H1 (cell line): ENCODE measurements at regions not wholly inside any gene's neighbourhood (a gene's known extent, or its start where the extent isn't known, plus 50 kb on each side); places are given as distances from the start of the nearest gene placed in this dataset.

Source experiments
- CTCF ChIA-PET: fragments of 300-600 bp; sonication (Branson Sonifier 250); formaldehyde crosslinking; loops from one replicate; lab custom pipeline; 2021; ENCODE audit not compliant: partially characterized antibody; lab: Charles Lee
- POLR2A ChIA-PET: fragments of 300-600 bp; sonication (Branson Sonifier 250); formaldehyde crosslinking; loops from one replicate; lab custom pipeline; 2021; ENCODE audit warnings: inconsistent platforms; ENCODE audit not compliant: partially characterized antibody; lab: Charles Lee
- DNase-seq, 2 experiments: peaks; one replicate each; pipeline versions ENCODE4 v3.0.0 to v3.0.0-alpha.2; 2010 to 2022; ENCODE audit warnings: low spot score in 2 of 2, low read depth in 1 of 2, mixed read lengths in 1 of 2
- FAIRE-seq: peaks from 2 replicates; lab custom pipeline; 2011; peaks lifted over from hg19 to GRCh38; lab: Jason Lieb, UNC
- H2AFZ ChIP-seq: 2 replicates; pipeline ENCODE4 v1.8.1; 2012; ENCODE audit warnings: low read length, inconsistent platforms
- H2AK5ac ChIP-seq: 2 replicates; pipeline ENCODE4 v1.6.1; 2013; ENCODE audit warnings: low read depth, low read length
- H2BK120ac ChIP-seq: replicated peaks from 2 replicates; pipeline ENCODE3; 2013; ENCODE audit warnings: low read depth, low read length, inconsistent platforms
- H2BK12ac ChIP-seq: 2 replicates; pipeline ENCODE4 v1.6.1; 2013; ENCODE audit warnings: low read depth, low read length
- H2BK15ac ChIP-seq: 2 replicates; pipeline ENCODE4 v1.6.1; 2013; ENCODE audit warnings: low read length
- H2BK20ac ChIP-seq: 2 replicates; pipeline ENCODE4 v1.6.1; 2013; ENCODE audit warnings: low read length
- H2BK5ac ChIP-seq: 2 replicates; pipeline ENCODE4 v1.6.1; 2013; ENCODE audit warnings: low read depth, low read length
- H3K14ac ChIP-seq: 2 replicates; pipeline ENCODE4 v1.6.1; 2013; ENCODE audit warnings: inconsistent platforms; ENCODE audit not compliant: insufficient read length
- H3K18ac ChIP-seq: 2 replicates; pipeline ENCODE4 v1.6.1; 2013; ENCODE audit warnings: low read length; ENCODE audit errors: extremely low read depth
- H3K23ac ChIP-seq: 2 replicates; pipeline ENCODE4 v1.6.1; 2013; ENCODE audit warnings: inconsistent platforms; ENCODE audit not compliant: insufficient read length
- H3K23me2 ChIP-seq: 2 replicates; pipeline ENCODE4 v1.6.1; 2013; ENCODE audit warnings: low read depth, low read length
- H3K27ac ChIP-seq: 2 replicates; pipeline ENCODE4 v1.6.1; 2011; ENCODE audit warnings: low read depth, low read length, inconsistent platforms
- H3K27me3 ChIP-seq, 4 experiments: replicated peaks in 1 of 4; 1 replicate in 1 of 4; 2 replicates in 3 of 4; pipeline versions ENCODE4 v1.6.1 to v1.8.1; 2011 to 2013; ENCODE audit warnings: low read length in 3 of 4, mild to moderate bottlenecking in 3 of 4, inconsistent platforms in 2 of 4, mixed read lengths in 2 of 4, moderate library complexity in 1 of 4; ENCODE audit not compliant: control insufficient read depth in 3 of 4, insufficient read depth in 3 of 4; ENCODE audit errors: extremely low read depth in 1 of 4
- H3K36me3 ChIP-seq, 4 experiments: 2 replicates each; pipeline versions ENCODE4 v1.6.1 to v1.8.1; 2011 to 2013; ENCODE audit warnings: mild to moderate bottlenecking in 4 of 4, low read length in 3 of 4, moderate library complexity in 2 of 4, control low read depth in 1 of 4, inconsistent platforms in 1 of 4; ENCODE audit not compliant: insufficient read depth in 4 of 4, control insufficient read depth in 2 of 4
- H3K4ac ChIP-seq: replicated peaks from 2 replicates; pipeline ENCODE3; 2013; ENCODE audit warnings: low read length, low read depth, mixed read lengths, inconsistent platforms; ENCODE audit not compliant: insufficient read length
- H3K4me1 ChIP-seq, 4 experiments: replicated peaks in 1 of 4; 1 replicate in 1 of 4; 2 replicates in 3 of 4; pipeline versions ENCODE4 v1.6.1 to v1.8.1; 2011 to 2013; ENCODE audit warnings: low read length in 3 of 4, inconsistent platforms in 2 of 4, mixed read lengths in 1 of 4; ENCODE audit not compliant: insufficient read depth in 4 of 4, control insufficient read depth in 3 of 4
- H3K4me2 ChIP-seq, 2 experiments: 2 replicates each; pipeline versions ENCODE4 v1.6.1 to v1.8.1; 2011 to 2013; ENCODE audit warnings: low read depth in 2 of 2, low read length in 2 of 2, control low read depth in 1 of 2, inconsistent platforms in 1 of 2, mild to moderate bottlenecking in 1 of 2; ENCODE audit not compliant: insufficient read depth in 1 of 2
- H3K4me3 ChIP-seq, 4 experiments: fragments of 200-600, 300-600 bp in 1 of 4; sonication (generic), shearing (Covaris generic), sonication (Bioruptor Twin) in 1 of 4; 2 replicates each; pipeline versions ENCODE4 v1.5.1 to v1.8.1; 2011 to 2016; ENCODE audit warnings: low read length in 4 of 4, low read depth in 3 of 4, control low read depth in 2 of 4, inconsistent platforms in 2 of 4, mild to moderate bottlenecking in 2 of 4, mixed read lengths in 1 of 4, moderate library complexity in 1 of 4; ENCODE audit not compliant: insufficient read depth in 2 of 4; ENCODE audit errors: extremely low read depth in 1 of 4
- H3K56ac ChIP-seq: replicated peaks from 2 replicates; pipeline ENCODE3; 2013; ENCODE audit warnings: low read depth, mild to moderate bottlenecking, mixed read lengths, low read length, inconsistent platforms; ENCODE audit not compliant: insufficient read length
- H3K79me1 ChIP-seq: 2 replicates; pipeline ENCODE4 v1.6.1; 2013; ENCODE audit warnings: low read depth, low read length, control low read depth
- H3K79me2 ChIP-seq, 2 experiments: 2 replicates each; pipeline versions ENCODE4 v1.6.1 to v1.8.1; 2012 to 2013; ENCODE audit warnings: low read length in 2 of 2, mild to moderate bottlenecking in 2 of 2, inconsistent platforms in 1 of 2; ENCODE audit not compliant: insufficient read depth in 2 of 2, control insufficient read depth in 1 of 2
- H3K9ac ChIP-seq, 4 experiments: replicated peaks in 1 of 4; 1 replicate in 1 of 4; 2 replicates in 3 of 4; pipeline versions ENCODE4 v1.6.1 to v1.8.1; 2011 to 2013; ENCODE audit warnings: low read depth in 3 of 4, low read length in 3 of 4, control low read depth in 2 of 4, mild to moderate bottlenecking in 2 of 4, moderate library complexity in 2 of 4, inconsistent platforms in 1 of 4; ENCODE audit errors: extremely low read depth in 1 of 4
- H3K9me3 ChIP-seq, 2 experiments: 2 replicates each; pipeline versions ENCODE4 v1.6.1 to v1.8.1; 2012 to 2013; ENCODE audit warnings: mild to moderate bottlenecking in 2 of 2, moderate library complexity in 2 of 2, control low read depth in 1 of 2, inconsistent platforms in 1 of 2, low read depth in 1 of 2, low read length in 1 of 2, mixed read lengths in 1 of 2; ENCODE audit not compliant: insufficient read depth in 2 of 2
- H4K20me1 ChIP-seq, 2 experiments: replicated peaks in 1 of 2; 2 replicates each; pipeline versions ENCODE3 to v1.8.1; 2011 to 2013; ENCODE audit warnings: inconsistent platforms in 2 of 2, low read length in 2 of 2, mild to moderate bottlenecking in 1 of 2; ENCODE audit not compliant: insufficient read depth in 2 of 2, control insufficient read depth in 1 of 2
- H4K5ac ChIP-seq: 2 replicates; pipeline ENCODE4 v1.6.1; 2013; ENCODE audit warnings: low read length, low read depth, mixed read lengths, inconsistent platforms; ENCODE audit not compliant: insufficient read length
- H4K8ac ChIP-seq: 2 replicates; pipeline ENCODE4 v1.8.0; 2013; ENCODE audit warnings: mild to moderate bottlenecking, moderate library complexity, low read length, inconsistent platforms; ENCODE audit not compliant: insufficient read depth; ENCODE audit errors: extremely low read depth
- H4K91ac ChIP-seq: replicated peaks from 2 replicates; pipeline ENCODE3; 2013; ENCODE audit warnings: low read length, mixed read lengths, inconsistent platforms; ENCODE audit not compliant: insufficient read length
- ASH2L ChIP-seq: fragments of 200-600, 300-600 bp; sonication (generic); IDR thresholded peaks from one replicate; pipeline ENCODE4 v1.7.1; 2017; ENCODE audit warnings: low read length
- CBX5 ChIP-seq: fragments of 300-800, 300-1000 bp; sonication (generic); IDR thresholded peaks from 2 replicates; pipeline ENCODE4 v1.7.1; 2016; ENCODE audit warnings: antibody characterized with exemption, low read length, low read depth
- TCF12 ChIP-seq: IDR thresholded peaks from 2 replicates; pipeline ENCODE4 v1.6.1; 2011; ENCODE audit warnings: low read depth, mild to moderate bottlenecking, low read length
- WGBS, 2 experiments: shearing (Covaris generic) in 1 of 2; methylation state at CpG; one replicate each; pipeline versions ENCODE4 v1.1.6 to v1.1.7; 2013 to 2015; ENCODE audit warnings: low lambda C conversion rate in 2 of 2, mixed read lengths in 2 of 2, inconsistent platforms in 1 of 2, low coverage in 1 of 2, missing lambda C conversion rate in 1 of 2; ENCODE audit not compliant: insufficient replicate concordance in 2 of 2, insufficient coverage in 1 of 2, insufficient read length in 1 of 2; ENCODE audit errors: extremely low coverage in 1 of 2, missing lambda C conversion rate in 1 of 2; 5-methylcytosine and 5-hydroxymethylcytosine counted together

GRCh38 chr1:58345215-58346035 lies 201.1 kb downstream of the OMA1 start:
- H3K18ac ChIP-seq: peak overlapping the region; percentile 42; the same call in 1 of the 2 replicates
- peak overlapping the region; percentile 36; the same call in 1 of the 2 replicates for H2AFZ ChIP-seq
- H3K4me2 ChIP-seq: peak overlapping the region; percentile 44 to 53
- peak; percentile 30 for TF ChIP-seq ASH2L
- TF ChIP-seq TCF12: no peak
- no peak for TF ChIP-seq CBX5
- no peak overlapping the region for H3K27ac ChIP-seq
- DNase-seq (no peak), FAIRE-seq (no peak)
- no peak overlapping the region for H2BK20ac ChIP-seq
- H4K20me1 ChIP-seq: no peaks in the 10 kb centered on the region
- H3K56ac ChIP-seq: no peak overlapping the region
- H3K9me3 ChIP-seq: no peaks in the 10 kb centered on the region
- ChIA-PET POLR2A (interaction anchor here (1.1 kb wide), 1 partner anchor 10 kb away, joined by 3 read pairs; no protein-coding TSS in a partner anchor), CTCF (interaction anchor here (0.8 to 1.7 kb wide), 7 partner anchors 11 to 170 kb away, joined by 3 to 5 read pairs (median 4); no protein-coding TSS in a partner anchor)
- H3K4me1 ChIP-seq: peaks cover 2 to 13% (median 9%) of the 10 kb centered on the region in 4 experiments; a peak in 3 of 7 replicates
- H2BK12ac ChIP-seq: peak overlapping the region; percentile 51; the same call in 1 of the 2 replicates
- no peaks in the 10 kb centered on the region for H3K79me2 ChIP-seq
- H3K14ac ChIP-seq: no peak overlapping the region
- no peaks in the 10 kb centered on the region for H3K27me3 ChIP-seq
- H3K9ac ChIP-seq: no peak overlapping the region
- H3K36me3 ChIP-seq: no peaks in the 10 kb centered on the region
- no peak overlapping the region for H2BK15ac ChIP-seq
- no peak overlapping the region for H4K5ac ChIP-seq
- no peaks in the 10 kb centered on the region for H3K79me1 ChIP-seq
- H4K91ac ChIP-seq: peak overlapping the region; percentile 3
- no peak overlapping the region for H2AK5ac ChIP-seq
- H2BK5ac ChIP-seq: peak overlapping the region; percentile 49; the same call in 1 of the 2 replicates
- H2BK120ac ChIP-seq: peak overlapping the region; percentile 84
- WGBS, 2 experiments: 56% methylated on average over 5 of the region's 5 CpGs; no CpG with 5 or more reads in 1 of the 2 experiments
- no peak overlapping the region for H3K23ac ChIP-seq
- no peak overlapping the region for H3K4me3 ChIP-seq
- peak overlapping the region; percentile 41; the same call in 1 of the 2 replicates for H4K8ac ChIP-seq
- H3K23me2 ChIP-seq: no peaks in the 10 kb centered on the region; the same call in 1 of the 2 replicates
- no peak overlapping the region for H3K4ac ChIP-seq
